MM.1S (cell line): ENCODE measurements at regions not wholly inside any gene's neighbourhood (a gene's known extent, or its start where the extent isn't known, plus 50 kb on each side); places are given as distances from the start of the nearest gene placed in this dataset.

Experiments used
- DNase-seq: peaks from one replicate; pipeline ENCODE4 v3.0.0-alpha.2; 2015
- H2AFZ ChIP-seq: fragments of 300-600 bp; sonication (generic); 2 replicates; pipeline ENCODE4 v1.6.0; 2016; ENCODE audit warnings: antibody characterized with exemption, low read length
- H3F3A ChIP-seq: fragments of 300-600 bp; sonication (generic); 2 replicates; pipeline ENCODE4 v1.6.1; 2016; ENCODE audit warnings: mild to moderate bottlenecking, antibody characterized with exemption, low read length, moderate library complexity, mixed read lengths; ENCODE audit not compliant: insufficient read depth
- H3K27ac ChIP-seq: fragments of 300-600 bp; sonication (generic); 2 replicates; pipeline ENCODE4 v1.5.1; 2016; ENCODE audit warnings: mild to moderate bottlenecking, low read length
- H3K27me3 ChIP-seq: fragments of 300-600 bp; sonication (generic); replicated peaks from 2 replicates; pipeline ENCODE4 v1.6.0; 2016; ENCODE audit warnings: low read length; ENCODE audit not compliant: insufficient read depth
- H3K36me3 ChIP-seq: fragments of 300-600 bp; sonication (generic); replicated peaks from 2 replicates; pipeline ENCODE4 v1.6.1; 2016; ENCODE audit warnings: mild to moderate bottlenecking, low read length, mixed read lengths; ENCODE audit not compliant: insufficient read depth
- H3K4me1 ChIP-seq: fragments of 300-600 bp; sonication (generic); 2 replicates; pipeline ENCODE4 v1.6.1; 2016; ENCODE audit warnings: low read length, mixed read lengths
- H3K4me2 ChIP-seq: fragments of 300-600 bp; sonication (generic); 2 replicates; pipeline ENCODE4 v1.6.0; 2016; ENCODE audit warnings: low read depth, low read length
- H3K4me3 ChIP-seq: fragments of 300-600 bp; sonication (generic); 2 replicates; pipeline ENCODE4 v1.5.1; 2016; ENCODE audit warnings: low read length, mixed read lengths
- H3K79me2 ChIP-seq: fragments of 300-600 bp; sonication (generic); 2 replicates; pipeline ENCODE4 v1.6.1; 2016; ENCODE audit warnings: mixed run types, low read length, mixed read lengths
- H3K9ac ChIP-seq: fragments of 300-600 bp; sonication (generic); 2 replicates; pipeline ENCODE4 v1.6.1; 2016; ENCODE audit warnings: low read length, mixed read lengths
- H3K9me2 ChIP-seq: fragments of 300-600 bp; sonication (generic); replicated peaks from 2 replicates; pipeline ENCODE4 v1.6.1; 2016; ENCODE audit warnings: mild to moderate bottlenecking, low read length, mixed read lengths; ENCODE audit not compliant: insufficient read depth
- H3K9me3 ChIP-seq: fragments of 300-600 bp; sonication (generic); replicated peaks from 2 replicates; pipeline ENCODE4 v1.6.1; 2016; ENCODE audit warnings: mild to moderate bottlenecking, low read length, mixed read lengths; ENCODE audit not compliant: insufficient read depth
- H4K20me1 ChIP-seq: fragments of 300-600 bp; sonication (generic); 2 replicates; pipeline ENCODE4 v1.6.1; 2016; ENCODE audit warnings: mild to moderate bottlenecking, low read length, moderate library complexity, mixed read lengths; ENCODE audit not compliant: insufficient read depth
- EZH2 ChIP-seq: fragments of 300-600 bp; sonication (generic); optimal IDR thresholded peaks from 2 replicates; pipeline ENCODE3; 2017; ENCODE audit warnings: low read depth, mild to moderate bottlenecking, antibody characterized with exemption, low read length, mixed read lengths
- EZH2phosphoT487 ChIP-seq: fragments of 300-600 bp; sonication (generic); IDR thresholded peaks from 2 replicates; pipeline ENCODE4 v1.6.1; 2018; ENCODE audit warnings: antibody characterized with exemption, low read length
- TF ChIP-seq, protein P1 (sequence below): fragments of 300-600 bp; sonication (generic); IDR thresholded peaks from 2 replicates; pipeline ENCODE4 v1.5.1; 2016; ENCODE audit warnings: antibody characterized with exemption, low read length, mixed read lengths

DNA sequence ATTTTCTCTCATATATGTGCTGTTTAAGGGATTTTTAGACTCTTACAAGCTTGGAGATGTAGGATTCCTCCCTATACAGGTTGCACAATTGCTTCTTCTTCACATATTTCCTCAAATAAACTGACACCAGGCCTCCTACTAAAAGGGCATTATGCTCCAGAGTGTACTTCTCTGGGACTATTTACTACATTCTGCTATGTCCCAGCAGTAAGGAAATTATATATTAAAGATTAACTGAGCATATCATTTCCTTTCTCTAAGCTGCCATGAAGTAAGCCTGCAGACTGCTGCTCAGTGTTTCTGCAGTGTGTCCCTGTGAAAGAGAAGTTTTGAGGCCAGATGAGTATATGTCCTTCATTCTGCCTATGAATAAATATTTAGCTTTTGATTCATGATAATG lies 356.9 kb upstream of the NUDT12 start:
- H4K20me1 ChIP-seq = no peaks in the 10 kb centered on the region
- H3F3A ChIP-seq = no peaks in the 10 kb centered on the region
- no peak overlapping the region for H2AFZ ChIP-seq
- no peaks in the 10 kb centered on the region for H3K9me3 ChIP-seq
- no peaks in the 10 kb centered on the region for H3K9me2 ChIP-seq
- no peaks in the 10 kb centered on the region for H3K79me2 ChIP-seq
- H3K27me3 ChIP-seq = no peaks in the 10 kb centered on the region
- H3K4me3 ChIP-seq = no peak overlapping the region
- H3K9ac ChIP-seq = no peak overlapping the region
- H3K36me3 ChIP-seq = no peaks in the 10 kb centered on the region; the same call in 1 of the 2 replicates
- H3K27ac ChIP-seq = no peak overlapping the region
- DNase-seq = no peak
- TF ChIP-seq EZH2 (no peak), EZH2phosphoT487 (no peak)
- TF ChIP-seq, protein P1, sequence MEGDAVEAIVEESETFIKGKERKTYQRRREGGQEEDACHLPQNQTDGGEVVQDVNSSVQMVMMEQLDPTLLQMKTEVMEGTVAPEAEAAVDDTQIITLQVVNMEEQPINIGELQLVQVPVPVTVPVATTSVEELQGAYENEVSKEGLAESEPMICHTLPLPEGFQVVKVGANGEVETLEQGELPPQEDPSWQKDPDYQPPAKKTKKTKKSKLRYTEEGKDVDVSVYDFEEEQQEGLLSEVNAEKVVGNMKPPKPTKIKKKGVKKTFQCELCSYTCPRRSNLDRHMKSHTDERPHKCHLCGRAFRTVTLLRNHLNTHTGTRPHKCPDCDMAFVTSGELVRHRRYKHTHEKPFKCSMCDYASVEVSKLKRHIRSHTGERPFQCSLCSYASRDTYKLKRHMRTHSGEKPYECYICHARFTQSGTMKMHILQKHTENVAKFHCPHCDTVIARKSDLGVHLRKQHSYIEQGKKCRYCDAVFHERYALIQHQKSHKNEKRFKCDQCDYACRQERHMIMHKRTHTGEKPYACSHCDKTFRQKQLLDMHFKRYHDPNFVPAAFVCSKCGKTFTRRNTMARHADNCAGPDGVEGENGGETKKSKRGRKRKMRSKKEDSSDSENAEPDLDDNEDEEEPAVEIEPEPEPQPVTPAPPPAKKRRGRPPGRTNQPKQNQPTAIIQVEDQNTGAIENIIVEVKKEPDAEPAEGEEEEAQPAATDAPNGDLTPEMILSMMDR = no peak
- H3K4me2 ChIP-seq = no peak overlapping the region
- H3K4me1 ChIP-seq = peaks cover 10% of the 10 kb centered on the region; the same call in 1 of the 2 replicates

DNA sequence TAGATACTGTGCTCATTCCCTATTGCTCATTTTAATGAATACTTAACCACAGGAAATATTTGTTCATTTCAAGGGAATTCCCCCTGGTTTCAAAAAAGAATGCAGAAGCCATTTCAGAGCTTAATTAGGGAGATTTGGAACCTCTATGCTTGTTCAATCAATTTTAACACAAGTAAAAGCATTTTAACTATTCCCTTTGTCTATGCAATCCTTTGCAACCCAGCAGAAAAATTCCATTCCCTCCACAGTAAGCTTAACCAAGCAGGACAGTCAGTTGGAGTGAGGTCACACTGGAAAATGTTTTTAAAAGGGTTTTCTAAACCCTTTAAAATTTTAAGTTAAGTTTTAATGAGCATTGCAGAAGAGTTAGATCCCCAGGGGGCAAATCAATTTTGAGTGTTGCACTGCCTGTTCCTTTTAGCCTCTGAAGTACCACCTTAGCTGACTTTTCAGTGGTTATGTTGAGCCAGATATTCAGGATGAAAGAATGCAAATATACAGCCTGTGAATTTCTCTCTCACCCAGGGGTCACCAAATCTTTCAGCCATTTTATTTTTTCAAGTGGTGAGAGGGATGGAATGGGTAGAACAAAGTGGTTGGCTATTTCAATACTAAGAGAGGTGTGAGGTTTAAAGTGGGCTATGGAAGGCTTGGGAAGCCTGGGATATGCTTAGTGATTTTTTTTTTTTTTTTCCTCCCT lies 356.2 kb upstream of the NUDT12 start:
- Histone ChIP-seq H3K27me3 (no peaks in the 10 kb centered on the region), H3K27ac (no peak overlapping the region), H4K20me1 (no peaks in the 10 kb centered on the region), H3K9ac (no peak overlapping the region), H2AFZ (no peak overlapping the region), H3K4me1 (peaks cover 10% of the 10 kb centered on the region; the same call in 1 of the 2 replicates), H3K4me2 (no peak overlapping the region; the same call in 1 of the 2 replicates), H3K9me2 (no peaks in the 10 kb centered on the region), H3K9me3 (no peaks in the 10 kb centered on the region), H3K36me3 (no peaks in the 10 kb centered on the region; the same call in 1 of the 2 replicates), H3F3A (no peaks in the 10 kb centered on the region), H3K4me3 (no peak overlapping the region), H3K79me2 (no peaks in the 10 kb centered on the region)
- TF ChIP-seq, protein P1 = no peak
- TF ChIP-seq EZH2phosphoT487 = no peak
- peak; percentile 15 for DNase-seq

DNA sequence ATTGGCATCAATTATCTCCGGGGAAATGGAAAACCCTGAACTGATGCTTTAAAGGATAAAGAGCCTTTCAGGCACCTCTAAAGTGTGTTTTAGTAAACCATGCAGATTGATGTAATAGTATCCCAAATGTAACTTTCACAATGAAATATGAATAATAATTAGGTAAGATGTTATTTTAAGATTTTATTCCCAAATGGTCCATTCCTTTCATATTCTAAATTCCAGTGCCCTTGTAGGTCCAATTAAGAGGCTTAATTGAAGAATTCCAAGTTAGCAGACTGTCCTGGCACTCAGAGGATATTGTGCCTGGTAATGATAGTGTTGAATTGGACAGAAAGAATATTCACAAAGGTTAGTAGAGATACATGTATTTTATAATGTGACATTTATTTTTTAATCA lies 352.5 kb upstream of the NUDT12 start:
- no peaks in the 10 kb centered on the region for H3K9me3 ChIP-seq
- H3K9me2 ChIP-seq = no peaks in the 10 kb centered on the region
- H2AFZ ChIP-seq = no peak overlapping the region
- H3K4me3 ChIP-seq = no peak overlapping the region
- DNase-seq = no peak
- no peaks in the 10 kb centered on the region for H3K79me2 ChIP-seq
- H3K27me3 ChIP-seq = no peaks in the 10 kb centered on the region
- H3K27ac ChIP-seq = no peak overlapping the region
- H4K20me1 ChIP-seq = no peaks in the 10 kb centered on the region
- no peaks in the 10 kb centered on the region; the same call in 1 of the 2 replicates for H3K36me3 ChIP-seq
- no peak overlapping the region for H3K4me2 ChIP-seq
- H3K4me1 ChIP-seq = peaks cover 10% of the 10 kb centered on the region; the same call in 1 of the 2 replicates
- TF ChIP-seq EZH2phosphoT487 (no peak), EZH2 (no peak)
- TF ChIP-seq, protein P1 = no peak
- H3F3A ChIP-seq = no peaks in the 10 kb centered on the region
- H3K9ac ChIP-seq = no peak overlapping the region
